ENCODE measurements at regions not wholly inside any gene's neighbourhood (a gene's known extent, or its start where the extent isn't known, plus 50 kb on each side); places are given as distances from the start of the nearest gene placed in this dataset.

DNA sequence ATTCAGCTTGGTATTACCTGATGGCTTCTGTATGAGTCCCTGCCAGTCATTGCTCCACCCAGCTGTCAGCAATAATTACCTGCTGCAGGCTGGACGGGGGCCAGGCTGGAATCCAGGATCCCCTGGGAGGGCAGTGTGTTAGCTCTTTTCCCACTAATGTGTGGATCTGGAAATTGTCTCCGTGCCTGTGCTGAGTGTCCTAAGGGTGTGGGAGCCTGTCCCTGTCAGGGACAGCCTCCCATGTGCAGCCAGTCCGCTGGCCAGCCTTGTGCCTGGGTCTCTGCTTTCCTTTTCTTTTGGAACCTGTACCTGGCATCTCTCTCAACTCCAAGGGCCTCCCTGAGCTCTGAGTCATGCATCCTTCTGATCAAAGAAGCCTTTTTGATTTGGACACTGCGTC is 107.2 kb upstream of the SPRED2 start:
- Mint-ChIP-seq H3K27ac (no peak overlapping the region), H3K27me3 (no peaks in the 10 kb centered on the region), H3K4me1 (ENCODE audit: low read depth) (no peaks in the 10 kb centered on the region), H3K36me3 (ENCODE audit: low read depth) (no peaks in the 10 kb centered on the region), H3K4me3 (no peak overlapping the region), H3K9me3 (no peaks in the 10 kb centered on the region)
- no peak for DNase-seq

DNA sequence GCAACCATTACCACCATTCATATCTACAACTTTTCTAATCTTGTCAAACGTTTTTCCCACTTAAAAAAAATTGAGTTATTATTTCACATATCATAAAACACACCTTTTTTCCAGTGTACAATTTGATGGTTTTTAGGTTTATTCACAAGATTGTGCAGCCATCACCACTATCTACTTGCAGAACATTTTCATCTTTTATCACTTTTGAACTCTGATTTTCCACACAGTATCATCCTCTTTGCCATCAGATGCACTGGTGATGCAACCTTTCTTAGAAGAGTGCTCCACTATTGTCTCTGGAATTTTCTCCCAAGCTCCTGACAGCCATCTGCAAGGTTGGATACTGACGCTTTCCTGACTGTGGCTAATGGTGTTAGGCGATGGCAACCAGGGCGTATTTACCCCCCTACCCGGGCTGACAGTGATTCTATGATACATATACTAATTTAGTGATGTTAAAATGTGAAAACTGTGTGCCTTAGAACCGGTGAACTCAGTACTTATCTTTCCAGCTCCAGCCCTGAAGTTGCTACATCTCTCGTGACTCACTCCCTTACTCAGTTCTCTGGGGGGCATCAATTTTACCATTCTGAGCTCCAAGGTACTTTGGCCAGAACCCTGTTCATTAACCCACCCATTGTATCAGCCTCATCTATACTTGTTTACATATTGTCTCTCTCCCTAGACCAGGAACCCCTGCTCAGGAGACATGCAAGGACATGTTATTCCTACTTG is 105.4 kb upstream of the SPRED2 start:
- Mint-ChIP-seq H3K27me3 (no peaks in the 10 kb centered on the region), H3K4me1 (ENCODE audit: low read depth) (no peaks in the 10 kb centered on the region), H3K9me3 (no peaks in the 10 kb centered on the region), H3K27ac (no peak overlapping the region), H3K4me3 (no peak overlapping the region), H3K36me3 (ENCODE audit: low read depth) (no peaks in the 10 kb centered on the region)
- DNase-seq, result no peak

DNA sequence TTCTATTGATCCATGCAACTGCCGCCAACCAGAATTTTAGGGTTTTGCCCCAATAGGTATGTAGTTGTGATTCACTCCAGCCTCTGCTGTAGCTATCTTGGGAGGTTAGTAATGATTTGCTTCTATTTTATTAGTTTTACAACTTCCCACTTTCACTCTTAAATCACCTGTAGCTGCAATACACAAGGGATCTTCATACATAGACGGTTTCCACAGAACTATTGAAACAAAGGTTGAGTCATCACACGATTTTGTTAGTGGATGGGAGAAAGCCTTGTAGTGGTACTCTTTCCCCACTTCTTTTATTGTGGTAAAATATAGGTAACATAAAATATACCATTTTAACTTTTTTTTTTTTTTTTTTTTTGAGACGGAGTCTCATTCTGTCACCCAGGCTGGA is 104.2 kb upstream of the SPRED2 start:
- no peak overlapping the region for H3K4me3 Mint-ChIP-seq
- H3K4me1 Mint-ChIP-seq (ENCODE audit: low read depth), result no peaks in the 10 kb centered on the region
- no peak for DNase-seq
- no peaks in the 10 kb centered on the region for H3K36me3 Mint-ChIP-seq (ENCODE audit: low read depth)
- no peak overlapping the region for H3K27ac Mint-ChIP-seq
- H3K9me3 Mint-ChIP-seq, result no peaks in the 10 kb centered on the region
- H3K27me3 Mint-ChIP-seq, result no peaks in the 10 kb centered on the region

DNA sequence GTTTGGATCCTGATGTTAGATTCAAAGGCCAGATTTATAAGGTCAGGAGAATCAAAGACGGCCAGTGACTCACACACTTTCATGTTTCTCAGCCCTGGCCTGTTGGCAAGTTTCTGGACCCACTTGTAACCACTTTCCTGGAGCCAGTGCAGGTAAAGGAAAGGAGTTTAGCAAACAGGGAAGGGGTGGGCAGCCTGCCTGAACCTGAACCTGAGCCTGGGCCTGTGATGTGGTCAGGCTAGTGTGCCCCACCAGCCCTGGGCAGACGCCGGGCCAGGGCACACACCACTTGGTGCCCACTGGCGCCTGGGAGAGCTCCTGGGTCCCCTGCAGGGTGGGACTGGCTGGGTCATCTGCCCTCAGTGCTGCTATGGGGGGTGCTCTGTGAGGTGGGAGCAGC is 100.5 kb upstream of the SPRED2 start:
- H3K36me3 Mint-ChIP-seq (ENCODE audit: low read depth), result no peaks in the 10 kb centered on the region
- H3K27me3 Mint-ChIP-seq, result peaks cover 7% of the 10 kb centered on the region
- H3K4me3 Mint-ChIP-seq, result no peak overlapping the region
- H3K27ac Mint-ChIP-seq, result no peak overlapping the region
- no peak for DNase-seq
- no peaks in the 10 kb centered on the region for H3K4me1 Mint-ChIP-seq (ENCODE audit: low read depth)
- no peaks in the 10 kb centered on the region for H3K9me3 Mint-ChIP-seq

DNA sequence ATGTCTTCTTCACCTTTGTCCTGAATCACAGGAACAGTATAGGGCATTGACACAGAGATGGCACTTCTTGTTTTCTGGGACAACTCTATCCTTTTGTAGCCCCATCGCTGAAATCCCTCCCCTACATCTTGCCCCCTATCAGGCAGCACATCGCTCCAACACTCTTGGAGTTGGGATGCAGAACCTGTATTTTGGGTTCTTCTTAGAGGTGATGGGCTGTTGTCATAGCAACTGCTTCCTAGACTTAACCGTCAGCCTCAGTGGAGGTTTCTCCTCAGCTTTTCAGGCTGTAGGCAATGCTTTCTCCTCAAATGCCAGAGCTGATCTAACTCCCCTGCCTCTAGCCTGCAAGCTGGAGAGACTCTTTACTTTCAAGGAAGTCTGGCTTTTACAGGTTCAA is 99.9 kb upstream of the SPRED2 start:
- peaks cover 7% of the 10 kb centered on the region for H3K27me3 Mint-ChIP-seq
- no peaks in the 10 kb centered on the region for H3K4me1 Mint-ChIP-seq (ENCODE audit: low read depth)
- no peaks in the 10 kb centered on the region for H3K9me3 Mint-ChIP-seq
- no peak overlapping the region for H3K27ac Mint-ChIP-seq
- no peak for DNase-seq
- no peaks in the 10 kb centered on the region for H3K36me3 Mint-ChIP-seq (ENCODE audit: low read depth)
- no peak overlapping the region for H3K4me3 Mint-ChIP-seq

DNA sequence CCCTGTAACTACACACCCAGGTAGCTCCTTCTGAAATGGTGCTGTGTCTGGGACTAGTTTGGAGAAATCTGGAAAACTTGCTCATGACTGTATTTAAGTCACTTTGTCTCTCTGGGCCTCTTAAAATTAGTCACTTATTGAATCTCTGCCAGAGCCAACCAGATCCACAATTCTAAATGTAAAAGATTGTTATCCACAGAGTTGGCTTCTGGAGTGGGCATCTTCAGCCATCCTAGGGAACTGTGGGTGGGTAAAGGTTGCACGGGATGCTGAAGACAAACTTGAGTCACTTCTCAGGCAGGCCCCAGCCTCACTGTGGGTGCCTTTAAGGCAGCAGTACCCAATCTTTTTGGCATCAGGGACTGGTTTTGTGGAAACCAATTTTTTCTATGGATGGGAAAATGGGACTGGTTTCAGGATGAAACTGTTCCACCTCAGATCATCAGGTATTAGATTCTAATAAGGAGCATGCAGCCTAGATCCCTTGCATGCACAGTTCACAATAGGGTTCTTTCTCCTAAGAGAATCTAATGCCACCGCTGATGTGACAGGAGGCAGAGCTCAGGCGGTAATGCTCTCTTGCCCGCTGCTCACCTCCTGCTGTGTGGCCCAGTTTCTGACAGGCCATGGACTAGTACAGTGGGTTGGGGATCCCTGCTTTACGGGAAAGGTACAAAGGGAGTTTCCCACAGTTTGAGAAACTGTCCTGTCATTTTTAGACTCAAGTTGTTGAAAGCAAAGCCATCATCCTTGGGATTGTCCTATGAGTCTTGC is 98.3 kb upstream of the SPRED2 start:
- H3K27ac Mint-ChIP-seq, result no peak overlapping the region
- H3K9me3 Mint-ChIP-seq, result no peaks in the 10 kb centered on the region
- H3K4me1 Mint-ChIP-seq (ENCODE audit: low read depth), result no peaks in the 10 kb centered on the region
- no peaks in the 10 kb centered on the region for H3K36me3 Mint-ChIP-seq (ENCODE audit: low read depth)
- no peak overlapping the region for H3K4me3 Mint-ChIP-seq
- no peak for DNase-seq
- peaks cover 7% of the 10 kb centered on the region for H3K27me3 Mint-ChIP-seq

DNA sequence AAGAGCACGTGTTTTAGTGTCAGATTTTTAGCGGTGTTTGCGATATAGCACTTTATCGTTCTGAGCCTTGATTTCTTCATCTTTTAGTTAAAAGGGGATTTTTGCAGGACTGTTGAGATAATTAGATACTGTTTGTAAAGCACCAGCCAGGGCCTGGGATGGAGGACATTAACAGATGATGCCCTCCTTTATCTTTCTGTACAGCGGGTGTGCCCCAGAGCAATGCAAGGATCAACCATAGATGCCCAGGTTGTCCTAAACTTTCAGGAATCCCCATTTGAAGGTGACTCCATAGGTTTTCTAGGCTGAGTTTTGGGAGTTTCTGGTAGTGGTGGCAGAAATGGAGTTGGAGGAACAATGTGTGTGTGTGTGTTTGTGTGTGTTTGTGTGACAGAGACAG is 97.0 kb upstream of the SPRED2 start:
- Mint-ChIP-seq H3K27ac (no peak overlapping the region), H3K36me3 (ENCODE audit: low read depth) (no peaks in the 10 kb centered on the region), H3K4me1 (ENCODE audit: low read depth) (no peaks in the 10 kb centered on the region)

DNA sequence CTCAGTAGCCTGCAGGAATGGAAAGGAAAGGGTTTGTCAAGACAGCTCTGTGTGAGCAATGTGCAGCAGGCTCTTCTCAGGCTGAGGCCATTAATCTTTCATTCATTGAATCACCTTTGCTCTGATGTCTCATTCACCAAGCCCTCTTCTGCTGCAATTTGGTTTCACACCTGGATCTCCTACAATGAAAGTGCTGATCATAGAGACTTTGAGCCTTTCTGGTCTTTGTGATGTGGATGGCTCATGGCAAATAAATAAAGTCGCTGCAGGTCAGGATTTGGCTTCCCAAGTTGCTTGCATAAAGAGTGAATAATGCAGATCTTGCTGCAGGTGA is 95.8 kb upstream of the SPRED2 start:
- H3K36me3 Mint-ChIP-seq (ENCODE audit: low read depth), result no peaks in the 10 kb centered on the region
- H3K27ac Mint-ChIP-seq, result no peak overlapping the region
- H3K4me3 Mint-ChIP-seq, result no peak overlapping the region
- DNase-seq, result no peak
- H3K4me1 Mint-ChIP-seq (ENCODE audit: low read depth), result no peaks in the 10 kb centered on the region
- H3K9me3 Mint-ChIP-seq, result no peaks in the 10 kb centered on the region
- H3K27me3 Mint-ChIP-seq, result peaks cover 16% of the 10 kb centered on the region

More for the DNA sequence above, 97.0 kb upstream of the SPRED2 start:
- Mint-ChIP-seq H3K9me3 (no peaks in the 10 kb centered on the region), H3K4me3 (no peak overlapping the region), H3K27me3 (peaks cover 13% of the 10 kb centered on the region)
- no peak for DNase-seq

DNA sequence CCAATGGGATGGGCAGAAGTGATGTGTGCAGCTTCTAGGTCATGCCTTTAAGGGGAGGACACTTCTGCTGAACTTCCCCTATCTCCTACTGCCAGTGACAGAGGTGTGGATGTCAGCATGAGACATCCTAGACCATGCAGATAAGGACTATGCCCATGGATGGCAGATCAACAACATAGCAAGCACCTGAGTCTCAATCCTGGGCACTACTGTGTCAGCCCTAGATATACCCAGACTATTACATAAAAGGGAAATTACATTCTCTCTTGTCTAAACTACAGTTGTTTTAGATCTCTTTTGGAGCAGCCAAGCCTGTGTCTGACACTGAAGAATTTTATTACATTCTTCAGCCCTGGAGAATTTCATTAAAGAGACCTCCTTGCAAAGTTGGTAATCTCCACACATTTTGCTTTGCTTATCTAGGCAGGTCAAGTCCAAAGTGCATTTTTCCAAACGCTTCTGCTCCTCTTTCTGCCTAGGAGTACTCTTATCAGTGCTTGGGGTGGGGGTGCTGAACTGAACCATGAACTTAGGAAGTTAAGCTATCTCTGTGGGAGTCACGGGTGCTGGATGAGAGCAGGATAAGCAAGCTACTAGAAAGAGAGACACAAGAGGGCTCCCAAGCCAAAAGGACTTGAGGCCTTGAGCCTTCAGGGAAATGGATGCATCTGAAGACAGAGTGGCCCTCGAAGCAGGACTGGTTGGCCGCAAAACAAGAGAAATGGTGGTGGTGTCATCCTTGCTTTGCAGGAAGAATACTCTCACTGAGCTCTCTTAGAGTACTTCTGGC is 95.2 kb upstream of the SPRED2 start:
- no peaks in the 10 kb centered on the region for H3K9me3 Mint-ChIP-seq
- no peak overlapping the region for H3K4me3 Mint-ChIP-seq
- DNase-seq, result no peak
- no peaks in the 10 kb centered on the region for H3K36me3 Mint-ChIP-seq (ENCODE audit: low read depth)
- peaks cover 16% of the 10 kb centered on the region for H3K27me3 Mint-ChIP-seq
- H3K4me1 Mint-ChIP-seq (ENCODE audit: low read depth), result no peaks in the 10 kb centered on the region
- no peak overlapping the region for H3K27ac Mint-ChIP-seq

DNA sequence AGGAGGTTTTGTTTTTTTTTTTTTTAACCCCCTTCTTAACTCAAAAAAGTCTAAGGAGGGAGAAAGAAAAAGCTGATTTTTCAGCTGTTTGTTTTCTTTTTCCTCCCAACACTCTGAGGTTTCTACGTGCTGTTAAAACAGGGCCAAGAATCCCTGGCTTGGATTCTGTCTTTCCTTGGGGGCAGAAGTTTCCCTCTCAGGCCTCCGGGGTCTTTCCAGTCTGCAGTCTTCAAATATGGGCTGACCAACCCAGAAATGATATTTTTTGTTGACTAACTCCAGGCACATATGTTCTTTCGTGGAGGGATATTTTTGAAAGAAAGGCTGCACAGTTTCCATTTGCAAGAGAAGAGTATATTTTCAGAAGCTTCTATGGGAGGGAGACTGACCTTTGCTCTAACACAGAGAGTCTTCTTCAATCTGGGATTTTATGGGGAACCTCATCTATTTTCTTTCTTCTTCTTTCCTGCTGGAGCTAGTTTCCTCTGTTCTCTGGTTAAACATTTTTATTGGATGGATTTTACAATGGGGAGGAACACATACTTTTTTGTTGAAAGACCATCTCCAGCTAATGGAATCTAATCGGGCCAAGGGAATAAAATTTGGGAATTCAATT is 93.3 kb upstream of the SPRED2 start:
- H3K9me3 Mint-ChIP-seq, result no peaks in the 10 kb centered on the region
- H3K4me1 Mint-ChIP-seq (ENCODE audit: low read depth), result no peaks in the 10 kb centered on the region
- no peak overlapping the region for H3K4me3 Mint-ChIP-seq
- no peak for DNase-seq
- peaks cover 16% of the 10 kb centered on the region for H3K27me3 Mint-ChIP-seq
- H3K36me3 Mint-ChIP-seq (ENCODE audit: low read depth), result no peaks in the 10 kb centered on the region
- no peak overlapping the region for H3K27ac Mint-ChIP-seq

DNA sequence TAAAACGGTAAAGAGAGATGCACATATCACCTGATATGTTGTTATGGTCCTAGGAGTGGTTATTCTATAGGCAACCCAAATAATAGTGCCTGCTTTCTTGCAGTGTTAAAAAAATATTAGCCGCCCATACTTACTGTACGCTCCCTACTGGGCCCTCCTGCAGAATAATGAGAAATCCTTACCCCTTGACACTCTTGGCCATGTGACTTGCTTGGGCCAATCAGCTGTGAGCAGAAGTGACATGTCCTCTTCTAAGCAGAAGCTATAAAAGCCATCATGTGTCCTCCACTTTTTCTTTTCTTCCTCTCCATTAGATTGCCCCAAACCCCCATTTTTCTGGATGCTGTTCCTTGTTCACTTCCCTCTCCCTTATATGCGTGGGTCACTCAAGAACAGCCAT is 90.5 kb upstream of the SPRED2 start:
- Mint-ChIP-seq H3K27me3 (peaks cover 15% of the 10 kb centered on the region), H3K36me3 (ENCODE audit: low read depth) (no peaks in the 10 kb centered on the region), H3K9me3 (peaks cover 6% of the 10 kb centered on the region), H3K27ac (no peak overlapping the region), H3K4me3 (no peak overlapping the region), H3K4me1 (ENCODE audit: low read depth) (no peaks in the 10 kb centered on the region)
- no peak for DNase-seq

DNA sequence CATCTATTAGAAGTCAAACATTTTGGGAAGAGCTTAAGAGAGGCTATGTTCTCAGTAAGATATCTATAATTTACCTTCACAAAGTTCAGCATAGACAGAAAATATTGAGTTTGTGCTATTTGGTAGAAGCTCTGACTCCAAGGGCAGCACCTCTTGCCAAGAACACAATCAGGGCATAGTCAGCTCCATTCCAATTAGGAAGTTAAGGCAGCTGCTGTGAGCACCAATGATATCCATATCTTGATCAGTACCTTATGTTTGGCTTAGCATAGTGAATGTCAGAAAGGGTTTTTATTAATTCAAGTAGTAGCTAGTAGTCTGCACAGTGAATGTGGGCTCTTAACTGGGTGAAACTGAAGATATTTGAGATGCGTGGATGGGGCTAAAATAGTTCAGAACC is 86.4 kb upstream of the SPRED2 start:
- no peak for DNase-seq
- Mint-ChIP-seq H3K4me1 (ENCODE audit: low read depth) (no peaks in the 10 kb centered on the region), H3K9me3 (peaks cover 6% of the 10 kb centered on the region), H3K4me3 (no peak overlapping the region), H3K27me3 (peaks cover 9% of the 10 kb centered on the region), H3K36me3 (ENCODE audit: low read depth) (no peaks in the 10 kb centered on the region), H3K27ac (no peak overlapping the region)

DNA sequence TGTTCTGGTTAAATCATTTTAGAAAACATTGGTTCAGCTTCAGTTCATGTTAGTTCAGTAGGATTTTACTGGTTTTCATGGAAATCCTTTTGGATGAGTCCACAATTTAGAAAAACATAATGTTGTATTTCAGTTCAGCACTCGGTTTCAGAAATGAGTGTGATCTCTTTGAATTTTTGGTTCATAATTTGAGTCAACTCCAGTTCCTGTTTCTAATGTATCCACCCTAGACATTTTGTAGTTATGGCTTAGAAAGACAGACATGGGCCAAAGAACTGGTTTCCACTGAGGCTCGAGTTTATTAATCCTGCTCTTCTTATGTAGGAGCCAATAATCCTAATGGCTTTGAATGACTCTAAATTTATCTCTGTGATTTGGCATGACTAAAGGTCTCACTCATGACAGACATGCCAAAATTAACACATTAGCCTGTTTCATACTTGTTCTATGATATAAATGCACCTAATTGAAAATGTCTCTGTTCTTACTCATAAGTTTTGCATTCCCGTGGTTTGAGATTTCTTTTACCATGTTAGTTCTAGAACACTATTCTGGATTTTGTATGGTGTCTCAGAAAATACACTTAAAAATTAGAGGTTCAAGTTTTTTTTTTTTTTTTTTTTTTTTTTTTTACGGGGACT is 82.3 kb upstream of the SPRED2 start:
- H3K4me1 Mint-ChIP-seq (ENCODE audit: low read depth), result no peaks in the 10 kb centered on the region

DNA sequence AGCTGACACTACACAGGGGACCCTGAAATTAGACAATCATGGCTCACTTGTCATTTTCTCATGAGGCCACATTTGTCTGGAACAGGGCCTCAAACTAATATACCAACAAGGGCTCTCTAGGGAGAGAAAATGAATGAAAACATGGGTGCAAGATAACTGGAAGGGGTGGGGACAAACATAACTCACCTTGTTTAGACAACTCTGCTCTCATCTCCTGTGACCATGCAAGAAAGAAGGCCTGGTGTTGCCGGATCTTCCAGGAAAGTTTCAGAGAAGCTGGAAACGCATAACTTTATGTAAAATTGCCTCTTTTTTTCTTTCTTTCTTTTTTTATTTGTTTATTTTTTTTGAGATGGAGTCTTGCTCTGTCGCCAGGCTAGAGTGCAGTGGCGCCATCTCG is 80.4 kb upstream of the SPRED2 start:
- Mint-ChIP-seq H3K9me3 (peaks cover 6% of the 10 kb centered on the region), H3K27me3 (peaks cover 14% of the 10 kb centered on the region), H3K4me3 (no peak overlapping the region), H3K27ac (no peak overlapping the region), H3K4me1 (ENCODE audit: low read depth) (no peaks in the 10 kb centered on the region), H3K36me3 (ENCODE audit: low read depth) (no peaks in the 10 kb centered on the region)
- DNase-seq, result no peak

More for the DNA sequence above, 82.3 kb upstream of the SPRED2 start:
- H3K36me3 Mint-ChIP-seq (ENCODE audit: low read depth), result no peaks in the 10 kb centered on the region
- H3K27me3 Mint-ChIP-seq, result peaks cover 15% of the 10 kb centered on the region
- DNase-seq, result no peak
- no peak overlapping the region for H3K4me3 Mint-ChIP-seq
- peaks cover 2% of the 10 kb centered on the region for H3K9me3 Mint-ChIP-seq
- no peak overlapping the region for H3K27ac Mint-ChIP-seq

Measured in activated T-cell treated with anti-CD3 and anti-CD28 coated beads, Interleukin-2, amount 50 U/mL, for 24 hours (primary cell).